ENCODE measurements at regions not wholly inside any gene's neighbourhood (a gene's known extent, or its start where the extent isn't known, plus 50 kb on each side); places are given as distances from the start of the nearest gene placed in this dataset.

DNA sequence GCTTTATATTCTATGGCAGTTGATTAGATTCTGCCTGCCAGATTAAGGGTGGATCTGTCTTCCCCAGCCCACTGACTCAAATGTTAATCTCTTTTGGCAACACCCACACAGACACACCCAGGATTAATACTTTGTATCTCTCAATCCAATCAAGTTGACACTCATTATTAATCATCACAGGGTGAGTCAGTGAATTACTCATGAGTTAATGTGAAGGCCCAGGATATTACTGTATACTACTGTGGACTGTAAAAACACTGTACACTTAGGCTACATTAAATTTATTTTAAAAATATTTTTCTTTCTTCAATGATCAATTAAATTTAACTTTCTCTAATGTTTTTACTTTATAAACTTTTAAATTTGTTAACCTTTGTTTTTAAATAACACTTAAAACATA lies 87.7 kb downstream of the NAP1L3 start:
- TF ChIP-seq, protein P1, sequence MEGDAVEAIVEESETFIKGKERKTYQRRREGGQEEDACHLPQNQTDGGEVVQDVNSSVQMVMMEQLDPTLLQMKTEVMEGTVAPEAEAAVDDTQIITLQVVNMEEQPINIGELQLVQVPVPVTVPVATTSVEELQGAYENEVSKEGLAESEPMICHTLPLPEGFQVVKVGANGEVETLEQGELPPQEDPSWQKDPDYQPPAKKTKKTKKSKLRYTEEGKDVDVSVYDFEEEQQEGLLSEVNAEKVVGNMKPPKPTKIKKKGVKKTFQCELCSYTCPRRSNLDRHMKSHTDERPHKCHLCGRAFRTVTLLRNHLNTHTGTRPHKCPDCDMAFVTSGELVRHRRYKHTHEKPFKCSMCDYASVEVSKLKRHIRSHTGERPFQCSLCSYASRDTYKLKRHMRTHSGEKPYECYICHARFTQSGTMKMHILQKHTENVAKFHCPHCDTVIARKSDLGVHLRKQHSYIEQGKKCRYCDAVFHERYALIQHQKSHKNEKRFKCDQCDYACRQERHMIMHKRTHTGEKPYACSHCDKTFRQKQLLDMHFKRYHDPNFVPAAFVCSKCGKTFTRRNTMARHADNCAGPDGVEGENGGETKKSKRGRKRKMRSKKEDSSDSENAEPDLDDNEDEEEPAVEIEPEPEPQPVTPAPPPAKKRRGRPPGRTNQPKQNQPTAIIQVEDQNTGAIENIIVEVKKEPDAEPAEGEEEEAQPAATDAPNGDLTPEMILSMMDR (IDR thresholded peaks at IDR 0.05) = no peak
- TF ChIP-seq POLR2A (IDR thresholded peaks at IDR 0.05) = no peak
